Nephron progenitor cell (in vitro differentiated cells): ENCODE measurements at regions not wholly inside any gene's neighbourhood (a gene's known extent, or its start where the extent isn't known, plus 50 kb on each side); places are given as distances from the start of the nearest gene placed in this dataset.

ENCODE experiments used
- DNase-seq: peaks from one replicate; pipeline ENCODE4 v3.0.0; 2021
- H3K27ac Mint-ChIP-seq: 2 replicates; pipeline ENCODE4 v1.8.0; 2021; ENCODE audit warnings: mild to moderate bottlenecking, moderate library complexity, mixed read lengths
- H3K27me3 Mint-ChIP-seq: 2 replicates; pipeline ENCODE4 v1.8.0; 2021; ENCODE audit warnings: mild to moderate bottlenecking, low read depth, mixed read lengths; ENCODE audit not compliant: poor library complexity
- H3K36me3 Mint-ChIP-seq: 2 replicates; pipeline ENCODE4 v1.8.0; 2021; ENCODE audit warnings: low read depth, mixed read lengths
- H3K4me1 Mint-ChIP-seq: 2 replicates; pipeline ENCODE4 v1.8.0; 2021; ENCODE audit warnings: mixed read lengths
- H3K4me3 Mint-ChIP-seq: 2 replicates; pipeline ENCODE4 v1.8.0; 2021; ENCODE audit warnings: mild to moderate bottlenecking, moderate library complexity, mixed read lengths
- H3K9me3 Mint-ChIP-seq: 2 replicates; pipeline ENCODE4 v1.8.0; 2021; ENCODE audit warnings: mild to moderate bottlenecking, moderate library complexity, mixed read lengths
- TF ChIP-seq, protein P1 (sequence below): fragments of 200-600 bp; sonication (generic); IDR thresholded peaks from 2 replicates; pipeline ENCODE4 v1.5.0; 2021; ENCODE audit warnings: antibody characterized with exemption

DNA sequence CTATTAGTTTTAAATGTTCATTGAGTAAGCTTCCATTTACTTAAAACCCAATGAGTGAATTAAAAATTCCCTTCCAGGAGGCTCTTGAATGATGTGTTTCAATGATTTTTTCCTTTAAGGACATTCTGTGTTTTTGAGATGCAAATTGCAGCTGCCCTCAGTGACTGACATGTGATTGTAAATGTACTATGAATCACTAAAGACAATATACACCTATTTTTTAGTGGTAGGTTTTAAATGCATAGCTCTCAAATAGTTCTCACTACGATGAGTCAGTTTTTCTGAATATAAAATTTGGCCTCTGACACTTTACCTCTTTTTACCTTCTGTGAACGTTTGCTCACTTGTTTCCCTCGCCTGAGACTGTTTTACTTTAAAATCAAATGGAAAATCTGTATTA, 204.7 kb downstream of the BARHL2 start:
- Mint-ChIP-seq H3K4me1 (peaks cover 12% of the 10 kb centered on the region), H3K9me3 (no peaks in the 10 kb centered on the region), H3K4me3 (no peak overlapping the region), H3K36me3 (no peaks in the 10 kb centered on the region), H3K27ac (no peak overlapping the region), H3K27me3 (peaks cover 3% of the 10 kb centered on the region)
- DNase-seq: no peak
- TF ChIP-seq, protein P1, sequence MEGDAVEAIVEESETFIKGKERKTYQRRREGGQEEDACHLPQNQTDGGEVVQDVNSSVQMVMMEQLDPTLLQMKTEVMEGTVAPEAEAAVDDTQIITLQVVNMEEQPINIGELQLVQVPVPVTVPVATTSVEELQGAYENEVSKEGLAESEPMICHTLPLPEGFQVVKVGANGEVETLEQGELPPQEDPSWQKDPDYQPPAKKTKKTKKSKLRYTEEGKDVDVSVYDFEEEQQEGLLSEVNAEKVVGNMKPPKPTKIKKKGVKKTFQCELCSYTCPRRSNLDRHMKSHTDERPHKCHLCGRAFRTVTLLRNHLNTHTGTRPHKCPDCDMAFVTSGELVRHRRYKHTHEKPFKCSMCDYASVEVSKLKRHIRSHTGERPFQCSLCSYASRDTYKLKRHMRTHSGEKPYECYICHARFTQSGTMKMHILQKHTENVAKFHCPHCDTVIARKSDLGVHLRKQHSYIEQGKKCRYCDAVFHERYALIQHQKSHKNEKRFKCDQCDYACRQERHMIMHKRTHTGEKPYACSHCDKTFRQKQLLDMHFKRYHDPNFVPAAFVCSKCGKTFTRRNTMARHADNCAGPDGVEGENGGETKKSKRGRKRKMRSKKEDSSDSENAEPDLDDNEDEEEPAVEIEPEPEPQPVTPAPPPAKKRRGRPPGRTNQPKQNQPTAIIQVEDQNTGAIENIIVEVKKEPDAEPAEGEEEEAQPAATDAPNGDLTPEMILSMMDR: no peak

DNA sequence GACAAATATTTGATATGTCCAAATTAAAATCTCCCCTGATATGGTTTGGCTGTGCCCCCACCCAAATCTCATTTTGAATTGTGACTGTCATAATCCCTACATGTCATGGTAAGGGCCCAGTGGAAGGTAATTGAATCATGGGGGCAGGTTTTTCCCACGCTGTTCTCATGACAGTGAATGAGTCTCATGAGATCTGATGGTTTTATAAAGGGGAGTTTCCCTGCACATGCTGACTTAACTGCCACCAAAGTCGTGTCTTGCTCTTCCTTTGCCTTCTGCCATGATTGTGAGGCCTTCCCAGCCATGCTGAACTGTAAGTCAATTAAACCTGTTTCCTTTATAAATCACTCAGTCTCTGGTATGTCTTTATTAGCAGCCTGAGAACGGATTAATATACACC, 207.0 kb downstream of the BARHL2 start:
- Mint-ChIP-seq H3K36me3 (no peaks in the 10 kb centered on the region), H3K27me3 (peaks cover 3% of the 10 kb centered on the region), H3K9me3 (no peaks in the 10 kb centered on the region), H3K27ac (no peak overlapping the region), H3K4me3 (no peak overlapping the region), H3K4me1 (peaks cover 12% of the 10 kb centered on the region)
- DNase-seq: no peak
- TF ChIP-seq, protein P1: no peak

DNA sequence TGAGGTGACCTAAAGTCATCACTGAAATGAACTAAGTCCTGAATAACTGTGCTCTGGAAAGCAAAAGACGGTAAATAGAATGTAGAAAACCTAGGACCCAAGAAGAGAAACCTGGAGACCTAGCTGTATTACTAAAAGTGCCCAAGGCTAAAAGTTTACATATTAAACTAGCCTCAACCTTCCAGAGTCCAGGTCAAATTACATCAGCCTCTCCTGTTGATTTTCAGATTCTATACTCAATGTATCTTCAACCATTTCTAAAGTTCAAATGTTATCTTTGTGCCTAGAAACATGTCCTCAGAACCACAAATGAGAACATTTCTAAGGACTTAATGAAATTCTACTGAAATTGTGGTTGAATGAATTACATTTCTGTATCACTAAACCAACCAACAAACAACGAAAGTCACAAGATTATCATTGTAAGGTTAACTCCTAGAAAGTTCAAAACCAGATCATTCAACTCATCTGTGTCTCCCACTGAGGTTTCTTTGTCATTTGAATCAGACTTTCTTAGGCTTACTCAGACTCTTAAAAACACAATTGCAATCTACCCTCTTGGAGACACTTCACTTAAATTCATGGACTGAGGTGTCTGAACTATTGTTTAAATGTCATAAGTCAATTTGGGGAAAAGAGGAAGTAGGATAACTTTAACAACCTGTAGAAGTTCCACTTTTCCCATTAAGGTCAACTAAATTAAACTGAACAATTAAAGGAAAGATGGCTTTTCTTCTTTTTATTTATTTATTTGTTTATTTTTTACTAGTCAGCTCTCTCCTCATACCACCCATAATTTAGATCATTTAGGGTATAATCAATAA, 207.7 kb downstream of the BARHL2 start:
- Mint-ChIP-seq H3K9me3 (no peaks in the 10 kb centered on the region), H3K36me3 (no peaks in the 10 kb centered on the region), H3K4me1 (peaks cover 14% of the 10 kb centered on the region), H3K4me3 (no peak overlapping the region), H3K27ac (no peak overlapping the region), H3K27me3 (peaks cover 3% of the 10 kb centered on the region)
- DNase-seq: no peak
- TF ChIP-seq, protein P1: no peak

DNA sequence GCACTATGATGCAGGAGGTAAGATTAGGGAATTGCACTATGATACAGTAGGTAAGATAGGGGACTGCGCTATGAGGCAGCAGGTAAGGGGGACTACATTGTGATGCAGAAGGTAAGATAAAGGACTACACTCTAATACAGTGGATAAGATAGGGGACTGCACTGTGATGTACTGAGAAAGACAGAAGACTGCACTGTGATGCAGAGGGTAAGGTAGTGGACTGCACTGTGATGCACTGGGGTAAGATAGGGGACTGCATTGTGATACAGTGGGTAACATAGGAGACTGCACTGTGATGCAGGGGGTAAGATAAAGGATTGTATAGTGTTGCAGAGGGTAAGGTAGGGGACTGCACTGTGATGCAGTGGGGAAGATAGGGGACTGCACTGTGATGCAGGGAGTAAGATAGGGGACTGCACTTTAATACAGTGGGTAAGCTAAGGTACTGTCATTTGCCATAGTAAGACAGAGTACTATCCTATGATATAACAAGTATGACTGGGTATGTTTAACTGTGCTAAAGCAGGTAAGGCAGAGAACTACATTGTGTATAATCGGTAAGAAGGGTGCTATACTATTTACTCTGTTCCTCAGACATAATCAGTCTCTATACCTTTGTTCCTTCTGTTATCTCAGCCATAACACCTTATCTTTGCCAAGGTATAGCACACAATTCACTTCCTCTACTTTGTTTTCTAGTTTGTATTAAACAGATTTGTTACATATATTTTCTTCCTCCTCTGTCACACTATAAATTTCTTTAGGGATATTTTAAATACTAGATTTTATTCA, 208.5 kb downstream of the BARHL2 start:
- TF ChIP-seq, protein P1: no peak
- Mint-ChIP-seq H3K4me3 (no peak overlapping the region), H3K4me1 (peaks cover 17% of the 10 kb centered on the region), H3K36me3 (no peaks in the 10 kb centered on the region), H3K27ac (no peak overlapping the region), H3K27me3 (peaks cover 3% of the 10 kb centered on the region), H3K9me3 (no peaks in the 10 kb centered on the region)
- DNase-seq: no peak

DNA sequence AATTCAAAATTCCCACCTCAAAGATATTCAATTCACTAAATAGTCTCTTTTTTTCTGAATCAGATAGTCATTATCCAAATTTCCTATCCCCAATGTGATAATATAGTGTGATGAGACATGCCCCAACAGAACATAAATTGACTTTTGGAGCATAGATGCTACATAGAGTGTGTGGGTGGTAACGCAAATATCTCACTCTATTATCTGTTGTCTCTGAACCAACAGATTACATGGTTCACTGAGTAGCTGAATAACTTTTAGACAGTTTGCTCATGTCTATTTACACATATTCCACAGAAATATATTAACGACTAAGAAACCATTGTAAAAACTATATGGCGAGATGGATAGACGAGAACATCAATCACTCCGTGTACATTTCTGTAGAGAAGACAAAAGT, 209.9 kb downstream of the BARHL2 start:
- Mint-ChIP-seq H3K9me3 (no peaks in the 10 kb centered on the region), H3K4me3 (no peak overlapping the region)

More for the DNA sequence above, 209.9 kb downstream of the BARHL2 start:
- no peak for DNase-seq
- H3K27ac Mint-ChIP-seq: no peak overlapping the region
- peaks cover 23% of the 10 kb centered on the region for H3K4me1 Mint-ChIP-seq
- TF ChIP-seq, protein P1: no peak
- peaks cover 3% of the 10 kb centered on the region for H3K27me3 Mint-ChIP-seq
- no peaks in the 10 kb centered on the region for H3K36me3 Mint-ChIP-seq
